ENCODE measurements at regions not wholly inside any gene's neighbourhood (a gene's known extent, or its start where the extent isn't known, plus 50 kb on each side); places are given as distances from the start of the nearest gene placed in this dataset.

GRCh38 chr1:229098361-229098760 is 172.6 kb upstream of the RAB4A start:
- TF ChIP-seq EZH2 (optimal IDR thresholded peaks at IDR 0.05; ENCODE audit: low read depth, low read length), result no peak
- no peak for TF ChIP-seq CTCF (IDR thresholded peaks at IDR 0.05; ENCODE audit: low read length)
- no peak for TF ChIP-seq EZH2phosphoT487 (IDR thresholded peaks at IDR 0.05; ENCODE audit: low read length)
